C4-2B (cell line): ENCODE measurements at regions not wholly inside any gene's neighbourhood (a gene's known extent, or its start where the extent isn't known, plus 50 kb on each side); places are given as distances from the start of the nearest gene placed in this dataset.

ENCODE experiments used
- H3K27ac ChIP-seq: fragments of 450-650 bp; 2 replicates; pipeline ENCODE4 v1.5.1; 2017
- CTCF ChIP-seq: fragments of 450-650 bp; conservative IDR thresholded peaks from 2 replicates; pipeline ENCODE4 v1.5.1; 2017; ENCODE audit warnings: mild to moderate bottlenecking
- ZFX ChIP-seq: fragments of 450-650 bp; IDR thresholded peaks from 2 replicates; pipeline ENCODE4 v1.6.1; 2017

- no peak for TF ChIP-seq CTCF
- no peak for TF ChIP-seq ZFX
These were observed 129.0 kb upstream of the NFE2L3 start for GRCh38 chr7:26022982-26023381.

GRCh38 chr7:26029911-26030310, 122.1 kb upstream of the NFE2L3 start:
- no peak overlapping the region for H3K27ac ChIP-seq
- no peak for TF ChIP-seq ZFX
- TF ChIP-seq CTCF = no peak

More at GRCh38 chr7:26022982-26023381, 129.0 kb upstream of the NFE2L3 start:
- no peak overlapping the region for H3K27ac ChIP-seq

GRCh38 chr7:26034391-26034790, 117.6 kb upstream of the NFE2L3 start:
- H3K27ac ChIP-seq = no peak overlapping the region
- no peak for TF ChIP-seq ZFX
- TF ChIP-seq CTCF = no peak

- H3K27ac ChIP-seq = no peak overlapping the region
- TF ChIP-seq ZFX (no peak), CTCF (no peak)
These were observed 116.4 kb upstream of the NFE2L3 start for GRCh38 chr7:26035552-26035951.

GRCh38 chr7:26036092-26036491, 115.9 kb upstream of the NFE2L3 start:
- no peak for TF ChIP-seq CTCF
- no peak overlapping the region for H3K27ac ChIP-seq

GRCh38 chr7:26038201-26038990, 113.6 kb upstream of the NFE2L3 start:
- H3K27ac ChIP-seq = no peak overlapping the region
- TF ChIP-seq ZFX = no peak

GRCh38 chr7:26040085-26040484, 111.9 kb upstream of the NFE2L3 start:
- no peak for TF ChIP-seq ZFX
- no peak for TF ChIP-seq CTCF
- no peak overlapping the region for H3K27ac ChIP-seq

- TF ChIP-seq CTCF (no peak), ZFX (no peak)
- H3K27ac ChIP-seq = no peak overlapping the region
These were observed 109.8 kb upstream of the NFE2L3 start for GRCh38 chr7:26042237-26042636.
